ENCODE measurements at regions not wholly inside any gene's neighbourhood (a gene's known extent, or its start where the extent isn't known, plus 50 kb on each side); places are given as distances from the start of the nearest gene placed in this dataset.

GRCh38 chr22:48180631-48181030 lies 1418.2 kb downstream of the TBC1D22A start:
- DNase-seq (ENCODE audit: extremely low read depth in 1 of 2, low read depth in 1 of 2) = no peak

- DNase-seq (ENCODE audit: extremely low read depth in 1 of 2, low read depth in 1 of 2) = no peak
Measured at GRCh38 chr22:48179571-48180546, 1417.4 kb downstream of the TBC1D22A start.

- no peak for DNase-seq (ENCODE audit: extremely low read depth in 1 of 2, low read depth in 1 of 2)
Measured at GRCh38 chr22:48178536-48178935, 1416.1 kb downstream of the TBC1D22A start.

- DNase-seq (ENCODE audit: extremely low read depth in 1 of 2, low read depth in 1 of 2) = no peak
Measured at GRCh38 chr22:48177631-48178030, 1415.2 kb downstream of the TBC1D22A start.

DNA sequence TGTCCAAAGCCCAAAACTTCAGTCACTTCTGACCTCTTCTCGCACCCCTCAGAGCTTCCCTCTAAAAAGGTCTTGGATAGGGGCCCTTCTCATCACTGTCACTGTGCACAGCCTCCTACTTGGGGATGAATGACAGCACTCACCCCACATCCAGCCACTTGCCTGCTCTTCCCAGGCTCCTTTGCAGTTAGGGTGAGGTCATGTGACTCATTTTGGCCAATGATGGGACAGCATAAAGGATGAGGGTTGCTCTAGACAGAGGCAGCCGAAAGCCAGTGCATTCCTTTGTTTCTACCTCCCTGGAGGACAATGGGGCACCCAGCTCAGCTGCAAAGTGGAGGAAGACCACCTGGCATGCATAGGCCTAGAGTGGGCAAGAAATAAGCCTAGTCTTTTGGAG lies 1413.3 kb downstream of the TBC1D22A start:
- DNase-seq (ENCODE audit: extremely low read depth in 1 of 2, low read depth in 1 of 2) = no peak

- no peak for DNase-seq (ENCODE audit: extremely low read depth in 1 of 2, low read depth in 1 of 2)
Measured at GRCh38 chr22:48173773-48174160, 1411.3 kb downstream of the TBC1D22A start.

- no peak for DNase-seq (ENCODE audit: extremely low read depth in 1 of 2, low read depth in 1 of 2)
Measured at GRCh38 chr22:48173061-48173772, 1410.8 kb downstream of the TBC1D22A start.

GRCh38 chr22:48171271-48171691 lies 1408.8 kb downstream of the TBC1D22A start:
- no peak for DNase-seq (ENCODE audit: extremely low read depth in 1 of 2, low read depth in 1 of 2)

GRCh38 chr22:48169227-48169626 lies 1406.8 kb downstream of the TBC1D22A start:
- no peak for DNase-seq (ENCODE audit: extremely low read depth in 1 of 2, low read depth in 1 of 2)

DNA sequence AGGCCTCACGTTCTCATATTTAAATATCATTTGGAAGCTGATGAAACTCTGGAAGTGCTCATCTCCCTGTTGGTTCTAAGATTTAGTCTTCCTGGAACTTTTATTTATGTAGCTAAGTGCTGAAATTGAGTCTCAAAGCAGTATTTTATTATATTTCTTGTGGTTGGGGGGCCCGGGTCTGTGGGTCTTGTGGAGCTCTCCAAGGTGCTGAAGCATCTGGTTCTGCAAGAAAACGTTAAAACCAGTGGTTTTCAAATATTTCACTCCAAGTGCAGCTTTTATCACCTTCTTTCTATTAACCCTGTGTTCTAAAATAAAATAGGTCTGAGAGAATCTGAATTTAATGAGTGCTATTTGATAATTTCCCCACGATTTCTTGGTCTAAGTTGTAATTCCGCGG lies 1404.8 kb downstream of the TBC1D22A start:
- DNase-seq (ENCODE audit: extremely low read depth in 1 of 2, low read depth in 1 of 2) = no peak

DNA sequence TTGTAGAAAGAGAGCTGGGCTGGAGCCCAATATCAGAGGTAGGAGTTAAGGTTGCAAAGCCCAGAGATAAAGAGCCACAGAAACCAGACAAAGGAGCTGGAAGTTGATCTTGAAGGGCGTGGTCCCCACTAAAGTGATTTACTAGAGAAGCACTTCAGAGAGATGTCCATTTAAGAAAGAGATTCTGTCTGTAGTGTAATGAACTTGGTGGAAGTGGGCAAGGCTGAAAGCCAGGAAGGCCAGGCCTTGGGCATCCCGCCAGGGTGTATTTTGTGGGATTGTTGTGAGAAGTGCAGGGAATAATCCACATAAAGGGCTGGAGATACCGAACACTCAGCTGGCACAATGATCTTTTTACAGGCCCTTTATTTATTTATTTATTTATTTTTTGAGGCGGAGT lies 1398.8 kb downstream of the TBC1D22A start:
- DNase-seq (ENCODE audit: extremely low read depth in 1 of 2, low read depth in 1 of 2) = no peak

GRCh38 chr22:48157676-48158075 lies 1395.2 kb downstream of the TBC1D22A start:
- no peak for DNase-seq (ENCODE audit: extremely low read depth in 1 of 2, low read depth in 1 of 2)

GRCh38 chr22:48156603-48157355 lies 1394.3 kb downstream of the TBC1D22A start:
- DNase-seq (ENCODE audit: extremely low read depth in 1 of 2, low read depth in 1 of 2) = no peak

DNA sequence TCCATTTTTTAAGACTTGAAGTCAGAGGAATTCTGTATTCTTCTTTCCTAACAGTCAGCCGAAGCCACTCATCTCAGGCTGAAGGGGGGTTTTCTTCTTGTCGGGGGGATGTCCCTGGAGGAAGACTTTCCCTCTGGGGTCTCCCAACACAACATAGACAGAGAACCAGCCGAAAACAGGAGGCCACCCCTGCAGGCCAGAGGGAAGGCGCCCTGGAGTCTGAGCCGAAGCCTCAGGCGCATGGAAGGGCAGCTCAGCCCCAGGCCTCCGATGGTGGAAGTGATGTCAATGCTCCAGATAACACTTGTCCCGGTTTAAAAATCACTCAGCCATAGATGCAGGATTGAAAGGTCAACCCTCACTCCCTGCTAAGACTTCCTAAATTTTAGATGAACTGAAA lies 1393.0 kb downstream of the TBC1D22A start:
- DNase-seq (ENCODE audit: extremely low read depth in 1 of 2, low read depth in 1 of 2) = no peak

- DNase-seq (ENCODE audit: extremely low read depth in 1 of 2, low read depth in 1 of 2) = no peak
Measured at GRCh38 chr22:48154943-48155240, 1392.4 kb downstream of the TBC1D22A start.

DNA sequence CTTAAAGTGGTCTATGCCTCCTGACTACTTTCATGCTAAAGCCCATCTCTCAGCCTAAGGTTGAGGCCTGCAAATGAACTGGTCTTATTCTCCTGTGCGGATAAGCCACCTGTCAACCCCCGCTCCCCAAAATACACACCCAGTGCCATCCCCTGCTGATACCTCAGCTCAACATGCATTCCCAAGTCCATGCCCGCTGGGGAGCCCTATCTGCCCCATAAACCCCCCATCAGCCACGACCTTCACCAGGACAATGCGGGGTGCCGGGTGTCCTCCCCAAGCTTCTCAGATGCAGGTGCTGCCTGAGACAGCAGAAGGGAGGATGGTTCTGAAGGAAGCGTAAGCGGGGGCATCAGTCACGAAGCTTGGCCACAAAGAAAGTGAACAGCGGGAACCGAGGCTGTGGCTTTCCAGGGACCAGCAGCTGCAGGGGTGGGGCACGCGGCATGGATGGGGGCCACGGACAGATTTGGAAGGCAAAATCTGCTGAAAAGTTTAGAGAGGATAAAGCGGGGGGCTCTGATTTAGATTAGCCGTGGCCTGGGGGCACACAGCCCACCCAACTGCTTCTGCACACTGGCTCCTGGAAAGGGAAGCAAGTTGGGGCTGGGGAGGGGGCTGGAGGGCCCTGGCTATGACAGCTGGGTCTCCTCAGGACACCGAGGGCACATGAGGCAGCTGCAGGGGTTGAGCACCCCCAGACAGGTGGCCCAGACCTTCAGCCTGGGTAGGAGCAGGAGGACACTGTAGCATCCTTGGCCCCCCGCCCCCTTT lies 1391.9 kb downstream of the TBC1D22A start:
- no peak for DNase-seq (ENCODE audit: extremely low read depth in 1 of 2, low read depth in 1 of 2)

GRCh38 chr22:48153726-48154125 lies 1391.3 kb downstream of the TBC1D22A start:
- no peak for DNase-seq (ENCODE audit: extremely low read depth in 1 of 2, low read depth in 1 of 2)

DNA sequence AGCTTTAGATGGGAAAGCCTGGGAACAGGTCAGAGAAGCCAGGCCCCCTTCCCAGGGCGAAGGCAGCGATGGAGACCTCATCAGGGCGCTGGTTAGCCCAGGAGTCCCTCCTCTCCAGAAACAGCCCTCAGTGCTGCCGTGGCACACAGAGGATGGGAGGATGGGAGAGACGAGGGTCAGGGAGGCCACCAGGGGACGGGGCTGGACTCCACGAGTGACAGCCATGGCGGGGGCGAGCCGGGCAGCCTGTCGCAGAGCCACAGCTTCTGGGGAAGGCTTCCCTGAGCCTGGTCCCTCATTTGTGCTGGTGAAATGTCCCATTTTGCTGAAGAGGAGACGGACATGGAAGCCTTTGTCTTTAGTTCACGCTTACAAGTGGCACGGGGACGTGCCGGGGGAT lies 1390.5 kb downstream of the TBC1D22A start:
- DNase-seq (ENCODE audit: extremely low read depth in 1 of 2, low read depth in 1 of 2) = no peak

GRCh38 chr22:48152164-48152775 lies 1389.8 kb downstream of the TBC1D22A start:
- no peak for DNase-seq (ENCODE audit: extremely low read depth in 1 of 2, low read depth in 1 of 2)

GRCh38 chr22:48151641-48152040 lies 1389.2 kb downstream of the TBC1D22A start:
- no peak for DNase-seq (ENCODE audit: extremely low read depth in 1 of 2, low read depth in 1 of 2)
